ENCODE measurements at regions not wholly inside any gene's neighbourhood (a gene's known extent, or its start where the extent isn't known, plus 50 kb on each side); places are given as distances from the start of the nearest gene placed in this dataset.
A peak's percentile ranks its signal among the peaks of the same experiment; 100 is the strongest.

DNA sequence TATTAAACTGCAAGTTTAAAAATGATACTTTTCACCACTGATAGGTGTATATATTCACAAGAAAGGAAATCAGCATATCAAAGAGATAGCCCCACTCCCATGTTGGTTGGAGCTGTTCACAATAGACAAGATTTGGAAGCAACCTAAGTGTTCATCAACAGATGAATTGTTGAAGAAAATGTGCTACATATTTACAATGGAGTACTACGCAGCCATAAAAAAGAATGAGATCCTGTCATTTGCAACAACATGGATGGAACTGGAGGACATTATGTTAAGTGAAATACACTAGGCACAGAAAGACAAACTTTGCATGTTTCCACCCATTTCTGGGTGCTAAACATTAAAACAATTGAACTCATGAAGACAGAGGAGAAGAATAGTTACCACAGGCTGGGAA is 278.9 kb upstream of the XYLT1 start:
- DNase-seq, result no peak
- H3K4me3 Mint-ChIP-seq (ENCODE audit: unreplicated experiment), result no peak overlapping the region
- TF ChIP-seq, protein P1, sequence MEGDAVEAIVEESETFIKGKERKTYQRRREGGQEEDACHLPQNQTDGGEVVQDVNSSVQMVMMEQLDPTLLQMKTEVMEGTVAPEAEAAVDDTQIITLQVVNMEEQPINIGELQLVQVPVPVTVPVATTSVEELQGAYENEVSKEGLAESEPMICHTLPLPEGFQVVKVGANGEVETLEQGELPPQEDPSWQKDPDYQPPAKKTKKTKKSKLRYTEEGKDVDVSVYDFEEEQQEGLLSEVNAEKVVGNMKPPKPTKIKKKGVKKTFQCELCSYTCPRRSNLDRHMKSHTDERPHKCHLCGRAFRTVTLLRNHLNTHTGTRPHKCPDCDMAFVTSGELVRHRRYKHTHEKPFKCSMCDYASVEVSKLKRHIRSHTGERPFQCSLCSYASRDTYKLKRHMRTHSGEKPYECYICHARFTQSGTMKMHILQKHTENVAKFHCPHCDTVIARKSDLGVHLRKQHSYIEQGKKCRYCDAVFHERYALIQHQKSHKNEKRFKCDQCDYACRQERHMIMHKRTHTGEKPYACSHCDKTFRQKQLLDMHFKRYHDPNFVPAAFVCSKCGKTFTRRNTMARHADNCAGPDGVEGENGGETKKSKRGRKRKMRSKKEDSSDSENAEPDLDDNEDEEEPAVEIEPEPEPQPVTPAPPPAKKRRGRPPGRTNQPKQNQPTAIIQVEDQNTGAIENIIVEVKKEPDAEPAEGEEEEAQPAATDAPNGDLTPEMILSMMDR (IDR thresholded peaks at IDR 0.05; ENCODE audit: partially characterized antibody, unreplicated experiment), result no peak
- peaks cover 4% of the 10 kb centered on the region for H3K9me3 Mint-ChIP-seq (ENCODE audit: unreplicated experiment)
- no peaks in the 10 kb centered on the region for H3K4me1 Mint-ChIP-seq (ENCODE audit: low read depth, unreplicated experiment)
- H3K27ac Mint-ChIP-seq (ENCODE audit: unreplicated experiment), result no peak overlapping the region
- H3K36me3 Mint-ChIP-seq (ENCODE audit: unreplicated experiment), result peaks cover 4% of the 10 kb centered on the region
- H3K27me3 Mint-ChIP-seq (ENCODE audit: unreplicated experiment), result peaks cover 2% of the 10 kb centered on the region

DNA sequence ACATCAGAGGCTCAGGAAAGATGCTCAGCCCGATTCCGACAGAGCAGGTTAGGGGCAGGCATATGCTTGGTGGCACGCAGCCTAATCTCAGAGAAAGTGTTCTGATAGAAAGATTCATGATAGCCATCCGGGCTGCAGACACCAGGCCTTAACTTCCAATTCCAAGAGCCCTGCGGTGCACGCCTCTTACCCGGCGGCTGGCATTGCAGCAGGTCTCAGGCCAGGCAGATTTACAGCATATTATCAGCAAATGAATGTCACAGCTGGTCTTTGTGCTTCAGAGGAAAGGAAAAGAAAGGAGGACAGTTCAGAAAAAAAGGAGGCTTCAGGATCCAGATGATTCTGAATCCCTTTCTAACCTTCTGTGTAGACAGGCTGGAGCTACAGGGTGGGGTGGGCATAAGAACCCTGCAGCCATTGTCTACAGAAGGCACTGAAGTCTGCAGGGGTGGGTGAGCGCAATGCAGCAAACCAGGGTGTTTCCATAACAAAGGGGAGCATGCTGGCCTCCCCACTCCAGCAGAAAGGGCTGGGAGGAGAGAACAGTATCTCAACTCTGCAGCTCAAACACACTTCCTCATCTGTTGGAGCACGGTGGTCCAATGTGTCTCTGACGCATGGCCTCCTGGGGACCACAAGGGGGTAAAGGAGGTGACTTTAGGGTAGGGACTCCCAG is 277.4 kb upstream of the XYLT1 start:
- Mint-ChIP-seq H3K9me3 (ENCODE audit: unreplicated experiment) (peaks cover 6% of the 10 kb centered on the region), H3K4me1 (ENCODE audit: low read depth, unreplicated experiment) (peaks cover 2% of the 10 kb centered on the region), H3K36me3 (ENCODE audit: unreplicated experiment) (peaks cover 4% of the 10 kb centered on the region), H3K27me3 (ENCODE audit: unreplicated experiment) (peaks cover 2% of the 10 kb centered on the region), H3K4me3 (ENCODE audit: unreplicated experiment) (no peak overlapping the region), H3K27ac (ENCODE audit: unreplicated experiment) (peak overlapping the region; percentile 50)
- DNase-seq, result no peak
- TF ChIP-seq, protein P1 (IDR thresholded peaks at IDR 0.05; ENCODE audit: partially characterized antibody, unreplicated experiment), result no peak

DNA sequence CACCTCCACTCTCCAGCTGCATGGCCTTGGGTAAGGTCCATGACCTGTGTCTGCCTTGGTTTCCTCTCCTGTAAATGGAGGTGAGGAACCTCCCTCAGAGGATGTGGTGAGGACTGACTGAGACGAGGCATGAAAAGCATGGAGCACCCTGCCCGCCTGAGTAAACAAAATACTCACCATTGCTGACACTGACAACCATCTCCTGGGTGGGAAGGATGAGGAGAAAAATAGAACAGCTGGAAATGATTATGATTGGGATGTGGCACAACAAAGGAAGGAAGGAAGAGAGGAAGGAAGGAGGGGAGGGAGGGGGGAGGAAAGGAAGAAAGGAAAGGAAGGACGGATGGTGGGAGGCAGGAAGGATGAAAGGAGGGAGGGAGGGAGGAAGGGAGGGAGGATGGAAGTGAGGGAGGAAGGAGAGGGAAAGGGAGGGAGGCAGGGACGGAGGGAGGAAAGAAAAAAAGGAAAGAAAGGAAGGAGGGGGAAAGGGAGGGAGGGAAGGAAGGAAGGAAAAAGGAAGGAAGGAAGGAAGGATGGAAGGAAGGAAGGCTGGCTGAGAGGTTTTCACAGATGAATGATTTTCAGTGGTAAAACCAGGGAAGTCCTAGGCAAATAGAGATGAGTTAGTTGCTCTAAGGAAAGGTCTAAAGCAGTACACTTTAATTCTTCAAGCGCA is 276.5 kb upstream of the XYLT1 start:
- peaks cover 2% of the 10 kb centered on the region for H3K27me3 Mint-ChIP-seq (ENCODE audit: unreplicated experiment)
- peaks cover 6% of the 10 kb centered on the region for H3K9me3 Mint-ChIP-seq (ENCODE audit: unreplicated experiment)
- peaks cover 4% of the 10 kb centered on the region for H3K36me3 Mint-ChIP-seq (ENCODE audit: unreplicated experiment)
- TF ChIP-seq, protein P1 (IDR thresholded peaks at IDR 0.05; ENCODE audit: partially characterized antibody, unreplicated experiment), result no peak
- no peak overlapping the region for H3K4me3 Mint-ChIP-seq (ENCODE audit: unreplicated experiment)
- peaks cover 3% of the 10 kb centered on the region for H3K4me1 Mint-ChIP-seq (ENCODE audit: low read depth, unreplicated experiment)
- peak overlapping the region; percentile 29 for H3K27ac Mint-ChIP-seq (ENCODE audit: unreplicated experiment)
- no peak for DNase-seq

DNA sequence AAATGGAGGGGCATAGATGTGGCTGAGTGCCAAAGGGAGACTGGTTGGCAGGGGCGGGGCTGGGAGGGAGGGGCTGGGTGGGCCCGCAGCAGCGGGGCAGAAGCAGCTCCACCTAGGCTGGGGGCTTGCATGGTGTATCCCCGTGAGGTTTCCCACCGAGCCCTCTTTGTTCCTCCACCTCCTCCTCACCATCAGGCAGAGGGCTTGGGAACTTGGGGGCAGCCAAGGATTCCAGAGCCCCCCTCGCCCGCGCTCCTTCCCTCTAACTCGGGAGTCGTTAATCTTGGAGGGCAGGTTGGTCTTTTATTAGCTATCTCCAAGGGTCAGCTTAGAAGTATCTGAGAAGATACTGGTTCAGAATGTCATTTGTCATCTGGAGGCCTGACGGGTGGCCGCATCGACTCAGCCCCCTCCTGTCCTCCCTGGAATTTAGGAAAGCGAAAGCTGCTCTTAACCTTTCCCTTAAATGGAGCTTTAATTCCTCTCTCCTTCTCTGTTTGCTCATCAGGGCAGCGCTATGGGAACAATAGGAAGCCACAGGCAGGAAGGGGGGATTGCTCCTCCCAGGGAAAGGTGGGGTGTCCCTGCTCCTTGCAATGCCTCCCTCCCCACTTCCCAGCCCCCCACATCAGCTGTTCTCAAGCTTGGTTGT is 274.3 kb upstream of the XYLT1 start:
- no peak overlapping the region for H3K4me3 Mint-ChIP-seq (ENCODE audit: unreplicated experiment)

More for the DNA sequence above, 274.3 kb upstream of the XYLT1 start:
- TF ChIP-seq, protein P1 (IDR thresholded peaks at IDR 0.05; ENCODE audit: partially characterized antibody, unreplicated experiment), result no peak
- peaks cover 4% of the 10 kb centered on the region for H3K36me3 Mint-ChIP-seq (ENCODE audit: unreplicated experiment)
- H3K27ac Mint-ChIP-seq (ENCODE audit: unreplicated experiment), result no peak overlapping the region
- peaks cover 8% of the 10 kb centered on the region for H3K9me3 Mint-ChIP-seq (ENCODE audit: unreplicated experiment)
- H3K4me1 Mint-ChIP-seq (ENCODE audit: low read depth, unreplicated experiment), result peaks cover 3% of the 10 kb centered on the region
- peaks cover 2% of the 10 kb centered on the region for H3K27me3 Mint-ChIP-seq (ENCODE audit: unreplicated experiment)
- DNase-seq, result no peak

Measured in glutamatergic neuron (in vitro differentiated cells).